Activated CD4-positive, alpha-beta T cell treated with anti-CD3 and anti-CD28 coated beads, Interleukin-2, amount 50 U/mL, for 1 hour (primary cell): ENCODE measurements at regions not wholly inside any gene's neighbourhood (a gene's known extent, or its start where the extent isn't known, plus 50 kb on each side); places are given as distances from the start of the nearest gene placed in this dataset.

Source experiments
- DNase-seq: peaks from one replicate; pipeline ENCODE4 v3.0.0-alpha.2; 2020

GRCh38 chr12:92029902-92030586, 115.6 kb downstream of the BTG1 start:
- no peak for DNase-seq

- no peak for DNase-seq
Measured at GRCh38 chr12:92029136-92029535, 116.5 kb downstream of the BTG1 start.

- no peak for DNase-seq
Measured at GRCh38 chr12:92028441-92028709, 117.3 kb downstream of the BTG1 start.

GRCh38 chr12:92027701-92028440, 117.8 kb downstream of the BTG1 start:
- no peak for DNase-seq

- no peak for DNase-seq
Measured at GRCh38 chr12:92027243-92027642, 118.4 kb downstream of the BTG1 start.

GRCh38 chr12:92025462-92026207, 120.0 kb downstream of the BTG1 start:
- no peak for DNase-seq

- no peak for DNase-seq
Measured at GRCh38 chr12:92022093-92022492, 123.6 kb downstream of the BTG1 start.

GRCh38 chr12:92021666-92022035, 124.0 kb downstream of the BTG1 start:
- DNase-seq = no peak

- no peak for DNase-seq
Measured at GRCh38 chr12:92020983-92021665, 124.5 kb downstream of the BTG1 start.

GRCh38 chr12:92019491-92020277, 126.0 kb downstream of the BTG1 start:
- no peak for DNase-seq

GRCh38 chr12:92012691-92013090, 133.0 kb downstream of the BTG1 start:
- no peak for DNase-seq

- no peak for DNase-seq
Measured at GRCh38 chr12:92010853-92011701, 134.6 kb downstream of the BTG1 start.

- DNase-seq = no peak
Measured at GRCh38 chr12:92010368-92010767, 135.3 kb downstream of the BTG1 start.

- no peak for DNase-seq
Measured at GRCh38 chr12:92008345-92008744, 137.3 kb downstream of the BTG1 start.

- no peak for DNase-seq
Measured at GRCh38 chr12:92007787-92008186, 137.9 kb downstream of the BTG1 start.

- no peak for DNase-seq
Measured at GRCh38 chr12:92003701-92004100, 141.9 kb downstream of the BTG1 start.

GRCh38 chr12:92002673-92003382, 142.8 kb downstream of the BTG1 start:
- DNase-seq = no peak

- DNase-seq = no peak
Measured at GRCh38 chr12:92002195-92002649, 143.4 kb downstream of the BTG1 start.

- DNase-seq = no peak
Measured at GRCh38 chr12:92000597-92000996, 145.0 kb downstream of the BTG1 start.

GRCh38 chr12:91999823-92000222, 145.8 kb downstream of the BTG1 start:
- no peak for DNase-seq

- no peak for DNase-seq
Measured at GRCh38 chr12:91998316-91998715, 147.3 kb downstream of the BTG1 start.
